DOHH2 (cell line): ENCODE measurements at regions not wholly inside any gene's neighbourhood (a gene's known extent, or its start where the extent isn't known, plus 50 kb on each side); places are given as distances from the start of the nearest gene placed in this dataset.

Source experiments
- H3F3A ChIP-seq: fragments of 200-600 bp; sonication (generic), shearing (Covaris generic); 2 replicates; pipeline ENCODE4 v1.6.0; 2016; ENCODE audit warnings: antibody characterized with exemption, mild to moderate bottlenecking; ENCODE audit not compliant: control insufficient read depth, insufficient read depth
- H3K27ac ChIP-seq: fragments of 200-600 bp; sonication (generic); 2 replicates; pipeline ENCODE4 v1.5.1; 2014; ENCODE audit warnings: low read depth, mild to moderate bottlenecking, low read length, moderate library complexity
- H3K27me3 ChIP-seq: fragments of 200-600 bp; sonication (generic); 2 replicates; pipeline ENCODE4 v1.6.1; 2014; ENCODE audit warnings: mild to moderate bottlenecking, low read length, mixed read lengths; ENCODE audit not compliant: control insufficient read depth
- H3K36me3 ChIP-seq: fragments of 200-600 bp; sonication (generic); 2 replicates; pipeline ENCODE4 v1.6.1; 2014; ENCODE audit warnings: mild to moderate bottlenecking, low read length, moderate library complexity, mixed read lengths; ENCODE audit not compliant: control insufficient read depth
- H3K4me1 ChIP-seq: fragments of 200-600 bp; sonication (generic); 2 replicates; pipeline ENCODE4 v1.6.1; 2014; ENCODE audit warnings: mild to moderate bottlenecking, low read length, mixed read lengths; ENCODE audit not compliant: control insufficient read depth
- H3K4me2 ChIP-seq: fragments of 200-600 bp; sonication (generic); 2 replicates; pipeline ENCODE4 v1.6.0; 2014; ENCODE audit warnings: mild to moderate bottlenecking, low read length, moderate library complexity
- H3K4me3 ChIP-seq: fragments of 200-600 bp; sonication (generic); 2 replicates; pipeline ENCODE4 v1.5.1; 2014; ENCODE audit warnings: mild to moderate bottlenecking, low read length, mixed read lengths
- H3K79me2 ChIP-seq: fragments of 200-600 bp; sonication (generic); 2 replicates; pipeline ENCODE4 v1.6.1; 2014; ENCODE audit warnings: mild to moderate bottlenecking, low read length, mixed read lengths; ENCODE audit not compliant: control insufficient read depth
- H3K9me2 ChIP-seq: fragments of 200-600 bp; sonication (generic); replicated peaks from 2 replicates; pipeline ENCODE4 v1.6.1; 2014; ENCODE audit warnings: mild to moderate bottlenecking, low read length, mixed read lengths; ENCODE audit not compliant: control insufficient read depth
- H3K9me3 ChIP-seq: fragments of 200-600 bp; sonication (generic); 2 replicates; pipeline ENCODE4 v1.6.1; 2014; ENCODE audit warnings: antibody characterized with exemption, low read length, mixed read lengths; ENCODE audit not compliant: control insufficient read depth, insufficient read depth
- H4K20me1 ChIP-seq: fragments of 200-600 bp; sonication (generic); 2 replicates; pipeline ENCODE4 v1.6.0; 2014; ENCODE audit warnings: low read depth, mild to moderate bottlenecking, antibody characterized with exemption, low read length, moderate library complexity; ENCODE audit not compliant: control insufficient read depth, insufficient read depth
- EZH2phosphoT487 ChIP-seq: fragments of 200-600 bp; sonication (generic); IDR thresholded peaks from 2 replicates; pipeline ENCODE4 v1.6.1; 2017; ENCODE audit warnings: borderline replicate concordance, mild to moderate bottlenecking, antibody characterized with exemption, low read length, moderate library complexity, mixed read lengths
- TF ChIP-seq, protein P1 (sequence below): fragments of 200-600 bp; sonication (generic); IDR thresholded peaks from one replicate; pipeline ENCODE4 v1.5.1; 2014; ENCODE audit warnings: antibody characterized with exemption, mild to moderate bottlenecking, low read depth, low read length; ENCODE audit not compliant: poor library complexity, severe bottlenecking

- Histone ChIP-seq H3K27ac (no peak overlapping the region), H3K4me2 (no peak overlapping the region), H3K4me3 (no peak overlapping the region), H3K9me2 (no peaks in the 10 kb centered on the region), H3K79me2 (no peaks in the 10 kb centered on the region), H3K27me3 (no peaks in the 10 kb centered on the region), H3K36me3 (no peaks in the 10 kb centered on the region), H3F3A (no peaks in the 10 kb centered on the region), H3K4me1 (no peaks in the 10 kb centered on the region), H3K9me3 (no peaks in the 10 kb centered on the region; the same call in 1 of the 2 replicates), H4K20me1 (no peaks in the 10 kb centered on the region)
- TF ChIP-seq, protein P1, sequence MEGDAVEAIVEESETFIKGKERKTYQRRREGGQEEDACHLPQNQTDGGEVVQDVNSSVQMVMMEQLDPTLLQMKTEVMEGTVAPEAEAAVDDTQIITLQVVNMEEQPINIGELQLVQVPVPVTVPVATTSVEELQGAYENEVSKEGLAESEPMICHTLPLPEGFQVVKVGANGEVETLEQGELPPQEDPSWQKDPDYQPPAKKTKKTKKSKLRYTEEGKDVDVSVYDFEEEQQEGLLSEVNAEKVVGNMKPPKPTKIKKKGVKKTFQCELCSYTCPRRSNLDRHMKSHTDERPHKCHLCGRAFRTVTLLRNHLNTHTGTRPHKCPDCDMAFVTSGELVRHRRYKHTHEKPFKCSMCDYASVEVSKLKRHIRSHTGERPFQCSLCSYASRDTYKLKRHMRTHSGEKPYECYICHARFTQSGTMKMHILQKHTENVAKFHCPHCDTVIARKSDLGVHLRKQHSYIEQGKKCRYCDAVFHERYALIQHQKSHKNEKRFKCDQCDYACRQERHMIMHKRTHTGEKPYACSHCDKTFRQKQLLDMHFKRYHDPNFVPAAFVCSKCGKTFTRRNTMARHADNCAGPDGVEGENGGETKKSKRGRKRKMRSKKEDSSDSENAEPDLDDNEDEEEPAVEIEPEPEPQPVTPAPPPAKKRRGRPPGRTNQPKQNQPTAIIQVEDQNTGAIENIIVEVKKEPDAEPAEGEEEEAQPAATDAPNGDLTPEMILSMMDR, result no peak
- TF ChIP-seq EZH2phosphoT487, result no peak
Observed at GRCh38 chr13:72132075-72132474, 265.1 kb upstream of the DACH1 start.

DNA sequence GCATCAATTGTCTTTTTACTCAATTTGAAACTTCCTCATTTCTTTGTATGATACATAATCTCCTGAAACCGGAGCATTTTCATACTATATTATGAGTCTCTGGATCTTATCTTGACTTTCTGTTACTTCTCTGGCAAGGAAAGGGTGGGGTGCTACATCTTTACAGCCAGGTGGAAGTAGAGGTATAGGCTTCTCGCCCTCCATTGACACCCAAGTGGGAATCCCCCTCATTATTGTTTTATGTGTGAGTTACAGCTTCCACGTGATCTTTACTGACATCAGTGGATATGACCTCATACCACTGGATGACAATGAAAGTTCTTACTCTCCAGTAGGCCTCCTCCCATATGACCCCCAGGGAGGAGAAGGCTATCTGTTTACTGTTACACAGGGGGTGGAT, 262.1 kb upstream of the DACH1 start:
- no peaks in the 10 kb centered on the region for H3K27me3 ChIP-seq

DNA sequence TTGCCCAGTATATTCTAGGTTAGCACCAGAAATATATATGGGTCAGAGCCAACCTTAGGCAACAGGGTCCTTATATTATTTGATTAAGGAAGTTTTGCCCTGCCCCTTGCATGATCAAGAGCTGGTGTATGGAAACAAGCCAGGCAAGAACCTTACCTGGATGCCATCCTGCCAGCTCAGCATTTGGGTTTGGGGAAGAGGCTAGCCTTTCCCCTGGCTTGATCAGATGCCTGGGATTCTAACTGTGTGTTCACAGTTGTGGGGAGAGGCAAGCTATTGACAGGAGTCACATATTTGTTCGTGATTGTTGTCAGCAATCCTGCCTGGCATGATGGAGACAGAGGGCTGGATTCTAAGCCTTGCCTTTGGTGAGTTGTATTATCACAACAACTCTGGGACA, 260.0 kb upstream of the DACH1 start:
- TF ChIP-seq, protein P1, result no peak
- TF ChIP-seq EZH2phosphoT487, result no peak
- Histone ChIP-seq H3K36me3 (no peaks in the 10 kb centered on the region), H4K20me1 (no peaks in the 10 kb centered on the region), H3F3A (no peaks in the 10 kb centered on the region), H3K27ac (no peak overlapping the region), H3K4me3 (no peak overlapping the region), H3K79me2 (no peaks in the 10 kb centered on the region), H3K4me1 (no peaks in the 10 kb centered on the region), H3K27me3 (no peaks in the 10 kb centered on the region), H3K4me2 (no peak overlapping the region), H3K9me3 (no peaks in the 10 kb centered on the region; the same call in 1 of the 2 replicates), H3K9me2 (no peaks in the 10 kb centered on the region)

More for the DNA sequence above, 262.1 kb upstream of the DACH1 start:
- Histone ChIP-seq H3K4me3 (no peak overlapping the region), H3F3A (no peaks in the 10 kb centered on the region), H3K9me3 (no peaks in the 10 kb centered on the region; the same call in 1 of the 2 replicates), H3K27ac (no peak overlapping the region), H4K20me1 (no peaks in the 10 kb centered on the region), H3K9me2 (no peaks in the 10 kb centered on the region), H3K36me3 (no peaks in the 10 kb centered on the region), H3K79me2 (no peaks in the 10 kb centered on the region), H3K4me1 (no peaks in the 10 kb centered on the region), H3K4me2 (no peak overlapping the region)
- TF ChIP-seq, protein P1, result no peak
- no peak for TF ChIP-seq EZH2phosphoT487

- no peak overlapping the region for H3K4me3 ChIP-seq
- no peaks in the 10 kb centered on the region; the same call in 1 of the 2 replicates for H3K9me3 ChIP-seq
- TF ChIP-seq, protein P1, result no peak
- no peak for TF ChIP-seq EZH2phosphoT487
- H3K4me1 ChIP-seq, result no peaks in the 10 kb centered on the region
- no peaks in the 10 kb centered on the region for H3K79me2 ChIP-seq
- H3K27ac ChIP-seq, result no peak overlapping the region
- no peaks in the 10 kb centered on the region for H3K27me3 ChIP-seq
- H4K20me1 ChIP-seq, result no peaks in the 10 kb centered on the region
- H3K36me3 ChIP-seq, result no peaks in the 10 kb centered on the region
- H3K4me2 ChIP-seq, result no peak overlapping the region
- no peaks in the 10 kb centered on the region for H3F3A ChIP-seq
- no peaks in the 10 kb centered on the region for H3K9me2 ChIP-seq
Observed at GRCh38 chr13:72126424-72126823, 259.4 kb upstream of the DACH1 start.
